Activated naive CD8-positive, alpha-beta T cell (primary cell): ENCODE measurements at regions not wholly inside any gene's neighbourhood (a gene's known extent, or its start where the extent isn't known, plus 50 kb on each side); places are given as distances from the start of the nearest gene placed in this dataset.
"Not testable (repeated sequence)": the region's sequence is repeated elsewhere in the genome, so short reads cannot be mapped to it uniquely, and the experiment has no call there.

Source experiments
- H3K27ac Mint-ChIP-seq: one replicate; pipeline ENCODE4 v1.8.0; 2021; ENCODE audit warnings: mixed read lengths
- H3K27me3 Mint-ChIP-seq: one replicate; pipeline ENCODE4 v1.8.0; 2021; ENCODE audit warnings: mixed read lengths
- H3K36me3 Mint-ChIP-seq: one replicate; pipeline ENCODE4 v1.8.0; 2021; ENCODE audit warnings: mixed read lengths
- H3K4me1 Mint-ChIP-seq: one replicate; pipeline ENCODE4 v1.8.0; 2021; ENCODE audit warnings: low read depth, mixed read lengths
- H3K4me3 Mint-ChIP-seq: one replicate; pipeline ENCODE4 v1.8.0; 2021; ENCODE audit warnings: mild to moderate bottlenecking, mixed read lengths
- H3K9me3 Mint-ChIP-seq: one replicate; pipeline ENCODE4 v1.8.0; 2021; ENCODE audit warnings: low read depth, mixed read lengths

GRCh38 chr10:130930821-130931220 is 380.7 kb downstream of the TCERG1L start:
- H3K27me3 Mint-ChIP-seq = no peaks in the 10 kb centered on the region
- H3K36me3 Mint-ChIP-seq = no peaks in the 10 kb centered on the region
- H3K4me1 Mint-ChIP-seq = no peaks in the 10 kb centered on the region
- no peaks in the 10 kb centered on the region for H3K9me3 Mint-ChIP-seq
- no peak overlapping the region for H3K27ac Mint-ChIP-seq
- H3K4me3 Mint-ChIP-seq = no peak overlapping the region

GRCh38 chr10:130931256-130931655 is 380.3 kb downstream of the TCERG1L start:
- Mint-ChIP-seq H3K36me3 (no peaks in the 10 kb centered on the region), H3K4me1 (no peaks in the 10 kb centered on the region), H3K27me3 (no peaks in the 10 kb centered on the region), H3K4me3 (no peak overlapping the region), H3K27ac (no peak overlapping the region), H3K9me3 (no peaks in the 10 kb centered on the region)

DNA sequence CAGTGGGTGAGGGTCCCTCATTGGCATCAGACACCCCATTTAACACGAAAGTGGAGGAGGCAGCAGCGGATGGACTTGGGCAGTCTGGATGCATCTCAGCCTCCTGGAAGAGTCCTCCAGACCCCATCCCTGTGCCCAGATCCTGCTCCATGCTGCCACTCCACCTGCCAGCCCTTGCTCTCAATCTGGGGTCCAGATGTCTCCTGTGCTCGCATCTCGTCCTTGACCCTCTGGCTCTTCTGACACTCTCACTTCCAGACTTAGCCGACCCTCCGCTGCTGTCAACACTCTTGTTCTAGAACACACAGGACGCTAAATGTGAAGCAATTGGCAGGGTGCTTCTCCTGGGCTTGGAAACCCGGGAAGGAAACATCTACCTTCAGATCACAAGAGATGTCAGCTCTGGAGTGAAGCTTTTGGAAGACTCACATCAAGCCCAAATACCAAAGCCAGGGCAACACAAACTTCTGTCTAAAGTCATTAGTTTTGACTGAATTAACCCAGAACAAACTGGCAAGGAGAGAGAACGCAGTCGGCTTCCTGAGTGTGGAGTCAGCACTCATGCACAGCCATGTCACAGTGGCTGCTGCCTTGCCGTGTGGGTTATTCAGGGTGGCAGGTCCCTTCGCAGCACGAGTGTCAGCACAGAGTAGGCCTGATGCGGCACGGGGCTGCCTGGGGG is 379.1 kb downstream of the TCERG1L start:
- Mint-ChIP-seq H3K4me1 (no peaks in the 10 kb centered on the region), H3K27me3 (no peaks in the 10 kb centered on the region)

GRCh38 chr10:130933008-130933390 is 378.5 kb downstream of the TCERG1L start:
- no peak overlapping the region for H3K4me3 Mint-ChIP-seq
- H3K27ac Mint-ChIP-seq = no peak overlapping the region
- no peaks in the 10 kb centered on the region for H3K27me3 Mint-ChIP-seq
- no peaks in the 10 kb centered on the region for H3K4me1 Mint-ChIP-seq
- no peaks in the 10 kb centered on the region for H3K36me3 Mint-ChIP-seq
- H3K9me3 Mint-ChIP-seq = no peaks in the 10 kb centered on the region

More for the DNA sequence above, 379.1 kb downstream of the TCERG1L start:
- no peak overlapping the region for H3K4me3 Mint-ChIP-seq
- H3K9me3 Mint-ChIP-seq = no peaks in the 10 kb centered on the region
- H3K27ac Mint-ChIP-seq = no peak overlapping the region
- H3K36me3 Mint-ChIP-seq = no peaks in the 10 kb centered on the region

- Mint-ChIP-seq H3K27ac (no peak overlapping the region), H3K4me1 (no peaks in the 10 kb centered on the region), H3K27me3 (no peaks in the 10 kb centered on the region), H3K36me3 (no peaks in the 10 kb centered on the region), H3K9me3 (no peaks in the 10 kb centered on the region), H3K4me3 (no peak overlapping the region)
These were observed 377.0 kb downstream of the TCERG1L start for GRCh38 chr10:130934293-130935127.

- H3K4me3 Mint-ChIP-seq = no peak overlapping the region
- no peaks in the 10 kb centered on the region for H3K4me1 Mint-ChIP-seq
- no peaks in the 10 kb centered on the region for H3K9me3 Mint-ChIP-seq
- no peaks in the 10 kb centered on the region for H3K27me3 Mint-ChIP-seq
- H3K36me3 Mint-ChIP-seq = no peaks in the 10 kb centered on the region
- H3K27ac Mint-ChIP-seq = no peak overlapping the region
These were observed 376.4 kb downstream of the TCERG1L start for GRCh38 chr10:130935128-130935439.

DNA sequence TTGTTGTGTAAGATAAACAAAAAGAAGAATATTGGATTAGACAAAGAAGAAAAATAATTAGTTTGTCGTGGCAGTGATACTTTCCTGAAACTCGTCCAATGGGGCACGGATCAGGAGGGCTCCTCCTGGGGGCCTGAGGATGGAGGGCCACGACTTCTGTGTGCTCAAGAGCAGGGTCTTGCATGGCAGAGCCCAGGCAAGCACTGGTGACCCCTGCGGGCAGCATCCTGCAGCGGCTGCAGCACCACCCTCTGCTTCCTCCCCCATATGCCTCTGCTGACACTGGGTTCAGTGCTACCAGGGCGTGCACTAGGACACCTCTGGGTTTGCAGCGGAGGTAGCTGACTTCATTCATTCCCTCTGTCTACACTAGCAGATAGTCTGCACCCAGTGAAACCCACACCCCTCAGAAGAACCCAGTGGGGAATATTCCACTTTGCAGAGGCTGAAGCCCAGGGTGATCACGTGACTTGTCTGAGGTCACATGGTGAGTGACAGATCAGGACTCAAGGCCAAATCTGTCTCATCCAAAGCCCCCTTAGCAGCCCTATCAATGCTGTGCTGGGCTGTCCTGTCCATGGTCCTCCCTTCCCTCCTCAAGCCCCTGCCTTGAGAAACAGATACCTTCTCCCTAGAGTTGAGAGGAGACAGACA is 375.5 kb downstream of the TCERG1L start:
- Mint-ChIP-seq H3K4me1 (no peaks in the 10 kb centered on the region), H3K9me3 (no peaks in the 10 kb centered on the region), H3K4me3 (no peak overlapping the region), H3K27ac (no peak overlapping the region), H3K36me3 (no peaks in the 10 kb centered on the region), H3K27me3 (no peaks in the 10 kb centered on the region)

GRCh38 chr10:130936851-130937250 is 374.7 kb downstream of the TCERG1L start:
- H3K36me3 Mint-ChIP-seq = no peaks in the 10 kb centered on the region
- H3K4me1 Mint-ChIP-seq = no peaks in the 10 kb centered on the region
- H3K4me3 Mint-ChIP-seq = no peak overlapping the region
- H3K27ac Mint-ChIP-seq = no peak overlapping the region
- no peaks in the 10 kb centered on the region for H3K27me3 Mint-ChIP-seq
- no peaks in the 10 kb centered on the region for H3K9me3 Mint-ChIP-seq

GRCh38 chr10:130938051-130938450 is 373.5 kb downstream of the TCERG1L start:
- no peaks in the 10 kb centered on the region for H3K27me3 Mint-ChIP-seq
- H3K27ac Mint-ChIP-seq = no peak overlapping the region
- no peaks in the 10 kb centered on the region for H3K9me3 Mint-ChIP-seq
- H3K4me3 Mint-ChIP-seq = no peak overlapping the region
- no peaks in the 10 kb centered on the region for H3K4me1 Mint-ChIP-seq
- no peaks in the 10 kb centered on the region for H3K36me3 Mint-ChIP-seq

GRCh38 chr10:130938891-130939290 is 372.6 kb downstream of the TCERG1L start:
- H3K36me3 Mint-ChIP-seq, H3K27me3 Mint-ChIP-seq, H3K9me3 Mint-ChIP-seq, H3K4me1 Mint-ChIP-seq, H3K27ac Mint-ChIP-seq, H3K4me3 Mint-ChIP-seq: not testable (repeated sequence)

GRCh38 chr10:130941886-130942285 is 369.6 kb downstream of the TCERG1L start:
- Mint-ChIP-seq H3K4me1 (no peaks in the 10 kb centered on the region), H3K27ac (no peak overlapping the region), H3K27me3 (no peaks in the 10 kb centered on the region), H3K36me3 (no peaks in the 10 kb centered on the region), H3K4me3 (no peak overlapping the region), H3K9me3 (no peaks in the 10 kb centered on the region)

GRCh38 chr10:130952086-130952485 is 359.4 kb downstream of the TCERG1L start:
- Mint-ChIP-seq H3K27me3 (peaks cover 2% of the 10 kb centered on the region), H3K27ac (no peak overlapping the region)

DNA sequence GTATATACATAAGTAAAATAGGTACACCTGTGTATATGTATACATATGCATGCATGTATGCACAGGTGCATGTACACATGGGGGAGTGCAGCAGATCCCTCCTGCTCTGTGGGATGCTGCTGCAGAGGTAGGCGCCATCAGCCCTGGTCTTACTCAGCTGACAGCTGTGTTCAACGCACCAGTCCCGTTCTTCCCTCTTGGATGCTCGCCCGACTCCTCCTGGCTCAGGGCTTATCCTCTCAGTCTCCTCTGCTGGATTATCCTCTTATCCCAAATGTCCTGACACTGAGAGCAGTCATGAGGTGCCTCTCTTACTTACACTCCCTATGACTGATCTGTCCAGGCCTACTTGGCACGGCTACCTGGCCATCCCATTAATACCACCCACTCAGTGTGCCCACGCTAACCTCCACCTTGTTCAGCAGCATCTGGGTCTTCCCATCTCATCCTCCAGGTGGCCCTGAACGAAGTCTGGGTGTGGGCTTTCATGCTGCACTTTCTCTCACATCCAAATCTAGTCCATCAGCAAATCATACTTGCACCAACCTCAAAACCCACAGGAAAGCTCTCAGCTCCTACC is 357.1 kb downstream of the TCERG1L start:
- Mint-ChIP-seq H3K27ac (no peak overlapping the region), H3K36me3 (no peaks in the 10 kb centered on the region), H3K4me1 (no peaks in the 10 kb centered on the region), H3K4me3 (no peak overlapping the region), H3K27me3 (no peaks in the 10 kb centered on the region), H3K9me3 (no peaks in the 10 kb centered on the region)

More at GRCh38 chr10:130952086-130952485, 359.4 kb downstream of the TCERG1L start:
- Mint-ChIP-seq H3K36me3 (no peaks in the 10 kb centered on the region), H3K4me1 (no peaks in the 10 kb centered on the region), H3K9me3 (no peaks in the 10 kb centered on the region), H3K4me3 (no peak overlapping the region)

DNA sequence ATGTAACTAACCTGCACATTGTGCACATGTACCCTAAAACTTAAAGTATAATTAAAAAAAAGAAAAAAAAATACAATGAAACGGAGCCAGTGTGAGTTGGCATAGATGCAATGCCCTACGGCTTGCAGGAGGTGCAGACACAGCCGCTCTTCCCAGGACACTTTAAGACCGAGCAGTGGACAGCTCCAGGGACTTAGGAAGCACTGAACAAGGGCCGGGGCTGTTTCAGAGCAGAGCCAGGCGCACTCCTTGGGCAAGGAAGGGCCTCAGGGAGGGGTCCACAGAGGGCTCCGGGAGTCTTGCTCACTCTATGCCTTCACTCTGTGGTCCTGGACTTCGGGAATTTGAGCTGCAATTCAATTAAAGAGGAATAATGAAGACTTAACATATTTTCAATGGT is 355.3 kb downstream of the TCERG1L start:
- Mint-ChIP-seq H3K4me3 (no peak overlapping the region), H3K27ac (no peak overlapping the region), H3K9me3 (no peaks in the 10 kb centered on the region), H3K4me1 (no peaks in the 10 kb centered on the region), H3K36me3 (no peaks in the 10 kb centered on the region), H3K27me3 (no peaks in the 10 kb centered on the region)

DNA sequence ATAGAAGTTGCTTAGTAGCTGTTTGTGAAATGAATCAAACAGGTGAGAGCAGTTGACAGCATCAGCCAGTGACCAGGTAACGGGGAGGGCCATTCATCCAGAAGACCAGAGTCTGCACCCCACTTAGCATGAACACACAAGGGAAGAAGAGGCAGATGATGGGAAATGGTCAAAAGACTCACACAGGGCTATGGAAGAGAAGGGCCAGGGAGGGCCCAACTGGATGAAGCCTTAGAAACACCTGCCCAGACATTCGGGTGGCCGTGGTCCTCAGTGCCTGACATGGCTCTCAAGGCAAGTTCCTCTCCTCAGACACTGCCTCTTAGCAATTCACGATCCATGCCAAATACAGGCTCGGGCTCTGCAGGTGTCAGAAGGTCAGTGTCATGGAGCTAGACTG is 354.1 kb downstream of the TCERG1L start:
- H3K9me3 Mint-ChIP-seq = no peaks in the 10 kb centered on the region
- no peak overlapping the region for H3K4me3 Mint-ChIP-seq
- H3K27ac Mint-ChIP-seq = no peak overlapping the region
- no peaks in the 10 kb centered on the region for H3K4me1 Mint-ChIP-seq
- H3K36me3 Mint-ChIP-seq = no peaks in the 10 kb centered on the region
- peaks cover 2% of the 10 kb centered on the region for H3K27me3 Mint-ChIP-seq
